HepG2 (cell line): ENCODE measurements at regions not wholly inside any gene's neighbourhood (a gene's known extent, or its start where the extent isn't known, plus 50 kb on each side); places are given as distances from the start of the nearest gene placed in this dataset.

ENCODE experiments used
- ATAC-seq: fragments of 200-7000 bp; cut with Tn5 transposase; 3 replicates; pipeline ENCODE4 v1.9.1; 2020; ENCODE audit warnings: mild to moderate bottlenecking, moderate library complexity
- BruUV-seq: library from RNA; stranded (reverse); fragments of 400-500 nt; replicated peaks from 2 replicates; lab custom pipeline; 2021; lab: Mats Ljungman, UMichigan
- CTCF ChIA-PET: fragments of 300-600 bp; formaldehyde crosslinking; extraction: SDS; loops from one replicate; lab custom pipeline; 2021; ENCODE audit warnings: low total read pairs, inconsistent platforms, low intra/inter-chr PET ratio; lab: Yijun Ruan, JAX
- POLR2A ChIA-PET: fragments of 350-600 bp; sonication (Branson Sonifier 250); formaldehyde crosslinking; loops from one replicate; lab custom pipeline; 2020; ENCODE audit warnings: antibody characterized with exemption, inconsistent platforms; lab: Yijun Ruan, JAX
- DNase-seq: peaks from one replicate; pipeline ENCODE4 v3.0.0-alpha.2; 2015; ENCODE audit warnings: low spot score
- FAIRE-seq: peaks from 3 replicates; lab custom pipeline; 2011; peaks lifted over from hg19 to GRCh38; lab: Jason Lieb, UNC
- H2AFZ ChIP-seq: one replicate; pipeline ENCODE4 v1.6.1; 2011; ENCODE audit warnings: low read length, inconsistent platforms
- H3K27ac ChIP-seq: fragments of 300-600 bp; 3 replicates; pipeline ENCODE4 v1.8.0; 2011; ENCODE audit warnings: mixed run types, mild to moderate bottlenecking, mixed read lengths, low read length, inconsistent platforms; ENCODE audit not compliant: insufficient read depth; ENCODE audit errors: extremely low read length
- H3K27me3 ChIP-seq, 2 experiments: fragments of 200-600 bp in 1 of 2; 2 replicates in 1 of 2; 3 replicates in 1 of 2; pipeline versions ENCODE4 v1.6.0 to v1.8.0; 2011; ENCODE audit warnings: low read length in 2 of 2, mild to moderate bottlenecking in 2 of 2, moderate library complexity in 2 of 2, inconsistent platforms in 1 of 2; ENCODE audit not compliant: insufficient read depth in 2 of 2, control insufficient read depth in 1 of 2
- H3K36me3 ChIP-seq, 2 experiments: fragments of 200-600 bp in 1 of 2; replicated peaks in 1 of 2; 2 replicates in 1 of 2; 3 replicates in 1 of 2; pipeline versions ENCODE4 v1.5.1 to v1.8.0; 2011; ENCODE audit warnings: low read length in 2 of 2, inconsistent platforms in 1 of 2; ENCODE audit not compliant: insufficient read depth in 2 of 2, control insufficient read depth in 1 of 2
- H3K4me1 ChIP-seq: 2 replicates; pipeline ENCODE4 v1.5.1; 2012; ENCODE audit warnings: low read length, inconsistent platforms; ENCODE audit not compliant: insufficient read depth
- H3K4me2 ChIP-seq: 2 replicates; pipeline ENCODE4 v1.6.0; 2011; ENCODE audit warnings: low read depth, low read length, inconsistent platforms
- H3K4me3 ChIP-seq, 3 experiments: fragments of 200-600 bp in 1 of 3; sonication (generic), shearing (Covaris generic) in 1 of 3; replicated peaks in 1 of 3; 2 replicates each; pipeline ENCODE4 v1.5.1; 2011 to 2016; ENCODE audit warnings: low read length in 3 of 3, inconsistent platforms in 2 of 3, low read depth in 2 of 3, mild to moderate bottlenecking in 2 of 3, control low read depth in 1 of 3, mixed read lengths in 1 of 3; ENCODE audit not compliant: insufficient read depth in 1 of 3
- H3K79me2 ChIP-seq: one replicate; pipeline ENCODE4 v1.6.1; 2011; ENCODE audit warnings: low read length, inconsistent platforms; ENCODE audit not compliant: insufficient read depth
- H3K9ac ChIP-seq: 2 replicates; pipeline ENCODE4 v1.6.0; 2011; ENCODE audit warnings: mild to moderate bottlenecking, low read depth, low read length, inconsistent platforms; ENCODE audit not compliant: insufficient read depth
- H3K9me3 ChIP-seq: 2 replicates; pipeline ENCODE4 v1.5.1; 2012; ENCODE audit warnings: mild to moderate bottlenecking, low read length
- H4K20me1 ChIP-seq: 2 replicates; pipeline ENCODE4 v1.6.0; 2011; ENCODE audit warnings: inconsistent platforms, mild to moderate bottlenecking, low read length, moderate library complexity; ENCODE audit not compliant: insufficient read depth
- CHCHD3 ChIP-seq: sonication (generic); formaldehyde crosslinking; IDR thresholded peaks from 2 replicates; pipeline ENCODE4 v1.8.0; 2022; ENCODE audit warnings: mild to moderate bottlenecking, missing genetic modification reagents, moderate library complexity
- HDAC6 ChIP-seq: fragments of 200-600 bp; sonication (generic); IDR thresholded peaks from 2 replicates; pipeline ENCODE4 v1.7.0; 2017; ENCODE audit warnings: mild to moderate bottlenecking, antibody characterized with exemption, low read length, low read depth
- MYC ChIP-seq: sonication (generic); formaldehyde crosslinking; IDR thresholded peaks from 2 replicates; pipeline ENCODE4 v1.9.0; 2021; ENCODE audit warnings: missing genetic modification reagents, borderline replicate concordance
- SRSF1 ChIP-seq: fragments of 200-400 bp; formaldehyde crosslinking; optimal IDR thresholded peaks from 2 replicates; pipeline ENCODE3; 2017; ENCODE audit warnings: mild to moderate bottlenecking, low read depth, low read length, moderate library complexity
- ZNF232 ChIP-seq: sonication (generic); formaldehyde crosslinking; IDR thresholded peaks from 2 replicates; pipeline ENCODE4 v1.4.0; 2020; ENCODE audit warnings: missing genetic modification reagents, borderline replicate concordance
- ZNF296 ChIP-seq: sonication (generic); formaldehyde crosslinking; conservative IDR thresholded peaks from 2 replicates; pipeline ENCODE4 v1.5.0; 2020; ENCODE audit warnings: mild to moderate bottlenecking, missing genetic modification reagents
- ZNF383 ChIP-seq: sonication (generic); formaldehyde crosslinking; IDR thresholded peaks from 2 replicates; pipeline ENCODE4 v1.4.0; 2020; ENCODE audit warnings: missing genetic modification reagents, mild to moderate bottlenecking, borderline replicate concordance
- ZNF570 ChIP-seq: sonication (generic); formaldehyde crosslinking; IDR thresholded peaks from 2 replicates; pipeline ENCODE4 v1.4.0; 2020; ENCODE audit warnings: mild to moderate bottlenecking, missing genetic modification reagents, borderline replicate concordance
- WGBS: methylation state at CpG from one replicate; pipeline ENCODE4 v1.1.6; 2017; ENCODE audit warnings: low lambda C conversion rate; 5-methylcytosine and 5-hydroxymethylcytosine counted together
- in situ Hi-C: cut with HindIII; loops from 2 replicates; pipeline ENCODE4 v1.10.0; 2017; ENCODE audit warnings: low pct_unique_long_range_greater_than_20kb; ENCODE audit not compliant: extremely low pct_ligation_motif_present
- intact Hi-C: fragments of 100-400 bp; cut with micrococcal nuclease; formaldehyde crosslinking; loops from one replicate; pipeline ENCODE4 v1.10.0; 2022; ENCODE audit not compliant: unreplicated experiment
- TF ChIP-seq, protein P1 (sequence below): sonication (generic); formaldehyde crosslinking; IDR thresholded peaks from 2 replicates; pipeline ENCODE4 v1.9.0; 2021; ENCODE audit warnings: missing genetic modification reagents, mild to moderate bottlenecking, borderline replicate concordance
- TF ChIP-seq, protein P2 (sequence below): sonication (generic); formaldehyde crosslinking; IDR thresholded peaks from 2 replicates; pipeline ENCODE4 v1.8.1; 2023; ENCODE audit warnings: missing genetic modification reagents, mild to moderate bottlenecking, borderline replicate concordance
- TF ChIP-seq, protein P3 (sequence below): sonication (generic); formaldehyde crosslinking; IDR thresholded peaks from 2 replicates; pipeline ENCODE4 v1.5.0; 2020; ENCODE audit warnings: missing genetic modification reagents

DNA sequence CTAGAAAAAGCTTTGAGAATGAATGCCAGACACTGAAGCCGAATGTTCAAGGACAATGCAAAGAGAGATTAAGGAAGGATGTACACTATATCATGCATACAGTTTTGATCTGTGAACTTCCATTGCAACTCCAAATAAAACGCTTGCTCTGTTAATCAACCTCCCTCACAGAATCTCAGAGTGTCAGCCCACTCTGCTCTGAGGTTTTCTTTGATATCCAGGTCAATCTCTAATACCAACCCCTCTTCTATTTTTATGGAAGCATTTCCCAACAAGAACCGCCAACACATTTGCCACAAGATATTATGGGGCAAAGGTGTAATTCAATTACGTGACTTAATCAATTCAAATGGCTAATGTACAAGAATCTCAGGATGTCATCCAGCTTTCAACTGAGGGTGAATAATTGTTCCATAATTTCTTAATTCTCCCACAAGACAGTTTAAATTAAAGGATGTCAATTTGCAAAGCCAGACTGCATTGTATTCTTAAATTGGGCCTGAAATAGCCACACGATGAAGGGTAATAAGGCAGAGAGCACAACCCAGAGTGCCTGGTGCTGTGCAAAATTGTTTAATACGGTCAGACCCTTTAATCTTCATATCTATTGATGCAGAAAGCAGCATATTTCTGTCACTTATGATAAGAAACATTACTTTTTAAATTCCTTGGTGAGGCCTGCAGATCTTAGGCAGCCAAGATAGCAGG lies 459.2 kb upstream of the DAB1 start (continued):
- no peak for TF ChIP-seq ZNF383 (CRISPR knock-in tag)
- TF ChIP-seq ZNF296 = no peak
- no peak for TF ChIP-seq ZNF232 (CRISPR knock-in tag)
- TF ChIP-seq, protein P1, sequence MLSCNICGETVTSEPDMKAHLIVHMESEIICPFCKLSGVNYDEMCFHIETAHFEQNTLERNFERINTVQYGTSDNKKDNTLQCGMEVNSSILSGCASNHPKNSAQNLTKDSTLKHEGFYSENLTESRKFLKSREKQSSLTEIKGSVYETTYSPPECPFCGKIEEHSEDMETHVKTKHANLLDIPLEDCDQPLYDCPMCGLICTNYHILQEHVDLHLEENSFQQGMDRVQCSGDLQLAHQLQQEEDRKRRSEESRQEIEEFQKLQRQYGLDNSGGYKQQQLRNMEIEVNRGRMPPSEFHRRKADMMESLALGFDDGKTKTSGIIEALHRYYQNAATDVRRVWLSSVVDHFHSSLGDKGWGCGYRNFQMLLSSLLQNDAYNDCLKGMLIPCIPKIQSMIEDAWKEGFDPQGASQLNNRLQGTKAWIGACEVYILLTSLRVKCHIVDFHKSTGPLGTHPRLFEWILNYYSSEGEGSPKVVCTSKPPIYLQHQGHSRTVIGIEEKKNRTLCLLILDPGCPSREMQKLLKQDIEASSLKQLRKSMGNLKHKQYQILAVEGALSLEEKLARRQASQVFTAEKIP (CRISPR knock-in tag) = no peak
- TF ChIP-seq MYC (CRISPR knock-in tag) = no peak
- no peak for TF ChIP-seq SRSF1
- no peak for TF ChIP-seq ZNF570 (CRISPR knock-in tag)
- TF ChIP-seq CHCHD3 (CRISPR knock-in tag) = no peak

DNA sequence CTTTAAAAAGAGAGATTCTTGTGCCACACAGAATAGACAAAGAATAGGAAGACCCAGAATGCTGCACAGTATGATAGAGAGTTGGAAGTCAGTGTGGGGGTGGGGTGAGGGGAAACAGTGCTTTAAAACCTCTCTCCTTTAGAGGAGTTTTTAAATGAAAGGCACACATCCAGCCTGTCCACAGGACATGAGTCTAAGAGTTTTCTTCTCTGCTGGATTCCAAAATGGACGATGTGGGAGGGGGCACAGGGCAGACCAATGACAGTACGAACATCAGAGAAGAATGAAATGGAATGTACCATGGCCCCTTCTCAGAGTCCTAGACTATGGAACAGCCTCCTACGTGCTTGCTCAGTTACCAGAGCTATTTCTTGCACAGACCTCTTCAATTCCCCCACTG lies 458.2 kb upstream of the DAB1 start:
- BruUV-seq = no TSS peak
- intact Hi-C loops = no loop called here
- no peaks in the 10 kb centered on the region for H3K79me2 ChIP-seq
- no peaks in the 10 kb centered on the region for H4K20me1 ChIP-seq
- POLR2A ChIA-PET = no interaction called here
- no peak for DNase-seq
- no peaks in the 10 kb centered on the region for H3K36me3 ChIP-seq
- in situ Hi-C loops = no loop called here
- no peak overlapping the region for H2AFZ ChIP-seq
- no peak overlapping the region for H3K9ac ChIP-seq
- 0% methylated on average over 3 of the region's 3 CpGs for WGBS
- no peak overlapping the region for H3K27ac ChIP-seq
- no peak overlapping the region for H3K4me2 ChIP-seq
- H3K9me3 ChIP-seq = no peaks in the 10 kb centered on the region
- H3K4me3 ChIP-seq = no peak overlapping the region
- no peak for ATAC-seq
- no peak for TF ChIP-seq HDAC6
- TF ChIP-seq, protein P2, sequence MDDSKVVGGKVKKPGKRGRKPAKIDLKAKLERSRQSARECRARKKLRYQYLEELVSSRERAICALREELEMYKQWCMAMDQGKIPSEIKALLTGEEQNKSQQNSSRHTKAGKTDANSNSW (CRISPR knock-in tag) = no peak
- TF ChIP-seq, protein P3, sequence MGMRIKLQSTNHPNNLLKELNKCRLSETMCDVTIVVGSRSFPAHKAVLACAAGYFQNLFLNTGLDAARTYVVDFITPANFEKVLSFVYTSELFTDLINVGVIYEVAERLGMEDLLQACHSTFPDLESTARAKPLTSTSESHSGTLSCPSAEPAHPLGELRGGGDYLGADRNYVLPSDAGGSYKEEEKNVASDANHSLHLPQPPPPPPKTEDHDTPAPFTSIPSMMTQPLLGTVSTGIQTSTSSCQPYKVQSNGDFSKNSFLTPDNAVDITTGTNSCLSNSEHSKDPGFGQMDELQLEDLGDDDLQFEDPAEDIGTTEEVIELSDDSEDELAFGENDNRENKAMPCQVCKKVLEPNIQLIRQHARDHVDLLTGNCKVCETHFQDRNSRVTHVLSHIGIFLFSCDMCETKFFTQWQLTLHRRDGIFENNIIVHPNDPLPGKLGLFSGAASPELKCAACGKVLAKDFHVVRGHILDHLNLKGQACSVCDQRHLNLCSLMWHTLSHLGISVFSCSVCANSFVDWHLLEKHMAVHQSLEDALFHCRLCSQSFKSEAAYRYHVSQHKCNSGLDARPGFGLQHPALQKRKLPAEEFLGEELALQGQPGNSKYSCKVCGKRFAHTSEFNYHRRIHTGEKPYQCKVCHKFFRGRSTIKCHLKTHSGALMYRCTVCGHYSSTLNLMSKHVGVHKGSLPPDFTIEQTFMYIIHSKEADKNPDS = no peak
- TF ChIP-seq, all 625 proteins: peak for 0
- no peaks in the 10 kb centered on the region for H3K4me1 ChIP-seq
- FAIRE-seq = no peak
- no peaks in the 10 kb centered on the region for H3K27me3 ChIP-seq
- CTCF ChIA-PET = no interaction called here
